Prostate gland (tissue), 2 donors: ENCODE measurements at regions not wholly inside any gene's neighbourhood (a gene's known extent, or its start where the extent isn't known, plus 50 kb on each side); places are given as distances from the start of the nearest gene placed in this dataset.

Experiments used
- DNase-seq: peaks from one replicate; pipeline ENCODE4 v3.0.0-alpha.2; 2019; ENCODE audit warnings: low spot score
- H3K27ac ChIP-seq, 2 donors: fragments of 200-600 bp; sonication (generic); 2 replicates each; pipeline ENCODE4 v1.5.1; 2017 to 2019
- H3K27me3 ChIP-seq: fragments of 200-600 bp; sonication (generic); replicated peaks from 2 replicates; pipeline ENCODE4 v1.5.1; 2019; ENCODE audit not compliant: insufficient read depth
- H3K36me3 ChIP-seq, 2 donors: fragments of 200-600 bp; sonication (generic); 1 replicate in 1 of 2; 2 replicates in 1 of 2; pipeline versions ENCODE4 v1.5.1 to v1.8.1; 2017 to 2019
- H3K4me1 ChIP-seq: fragments of 200-600 bp; sonication (generic); replicated peaks from 2 replicates; pipeline ENCODE4 v1.5.1; 2019
- H3K4me3 ChIP-seq, 2 donors: fragments of 200-600 bp; sonication (generic); 2 replicates each; pipeline ENCODE4 v1.5.1; 2017 to 2019
- H3K9me3 ChIP-seq: fragments of 200-600 bp; sonication (generic); 2 replicates; pipeline ENCODE4 v1.5.1; 2017
- POLR2A ChIP-seq: fragments of 450-650 bp; IDR thresholded peaks from one replicate; pipeline ENCODE4 v1.6.1; 2016; ENCODE audit warnings: antibody characterized with exemption, mild to moderate bottlenecking
- POLR2AphosphoS5 ChIP-seq: sonication (generic); formaldehyde crosslinking; IDR thresholded peaks from one replicate; pipeline ENCODE4 v1.6.1; 2017; ENCODE audit warnings: antibody characterized with exemption
- WGBS: methylation state at CpG from one replicate; pipeline ENCODE4 v1.1.5; 2018; 5-methylcytosine and 5-hydroxymethylcytosine counted together
- intact Hi-C: fragments of 100-400 bp; cut with DNase I; formaldehyde crosslinking; loops from one replicate; pipeline ENCODE4 v1.14.2; 2022
- TF ChIP-seq, protein P1 (sequence below), 4 experiments: fragments of 200-600 bp in 2 of 4; fragments of 450-650 bp in 2 of 4; sonication (generic) in 2 of 4; IDR thresholded peaks; 1 replicate in 3 of 4; 2 replicates in 1 of 4; pipeline ENCODE4 v1.5.1; 2016 to 2019; ENCODE audit warnings: antibody characterized with exemption in 4 of 4, mild to moderate bottlenecking in 2 of 4, moderate library complexity in 2 of 4

DNA sequence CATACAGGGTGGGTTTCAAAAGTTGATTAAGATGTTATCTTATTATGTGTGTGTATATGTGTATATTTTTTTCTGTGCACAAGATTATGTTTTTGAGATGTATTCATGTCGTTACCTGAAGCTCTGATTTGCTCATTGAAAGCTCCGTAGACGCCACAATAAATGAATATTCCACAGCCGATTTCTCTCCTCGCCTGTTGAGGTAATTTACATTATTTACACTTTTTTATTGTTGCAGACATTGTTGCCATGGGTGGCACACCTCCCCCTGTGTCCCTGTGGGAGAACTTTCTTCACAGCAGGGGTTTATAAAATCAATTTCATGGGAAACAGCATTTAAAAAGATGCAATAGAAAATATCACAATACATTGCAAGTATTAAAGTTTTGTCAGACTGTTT, 100.6 kb downstream of the GLI2 start:
- 85% methylated on average over 5 of the region's 5 CpGs for WGBS

DNA sequence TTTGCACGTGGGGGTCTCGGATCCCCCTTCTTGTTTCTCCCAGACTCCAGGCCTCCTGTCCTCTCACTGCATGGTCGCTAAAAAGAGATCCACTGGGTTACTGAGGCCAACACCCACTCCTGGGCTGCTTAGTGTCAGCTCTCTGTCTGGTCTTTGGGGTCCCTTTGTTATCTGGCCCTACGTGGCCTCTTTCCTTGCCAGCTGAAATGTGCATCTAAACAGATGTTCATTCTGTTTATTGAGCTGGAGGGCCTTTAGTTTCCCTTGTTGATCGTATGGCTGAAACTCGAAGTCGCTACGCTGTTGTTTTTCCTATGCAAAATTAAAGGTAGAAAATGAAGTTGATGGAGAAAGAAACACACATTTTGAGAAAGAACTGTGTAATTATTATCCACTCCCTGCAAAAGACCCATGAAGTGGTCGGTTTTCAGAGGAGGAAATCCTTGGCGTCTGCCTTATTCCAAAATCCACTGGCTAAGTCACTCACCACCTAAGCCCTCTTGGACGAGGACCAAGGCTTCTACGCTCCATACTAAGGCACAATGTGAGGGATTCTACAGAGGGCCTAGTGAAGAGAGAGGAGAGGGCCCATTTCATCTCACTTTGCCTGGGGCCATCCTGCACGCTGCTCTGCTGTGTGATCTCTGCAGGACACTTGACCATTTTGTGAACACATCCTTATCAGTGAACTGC, 105.3 kb downstream of the GLI2 start:
- H3K4me3 ChIP-seq, result no peak overlapping the region
- H3K36me3 ChIP-seq, result no peaks in the 10 kb centered on the region
- intact Hi-C loops, result no loop called here
- no peaks in the 10 kb centered on the region for H3K4me1 ChIP-seq
- WGBS, result 89% methylated on average over 13 of the region's 13 CpGs
- H3K27ac ChIP-seq, result no peak overlapping the region
- DNase-seq, result no peak
- no peaks in the 10 kb centered on the region for H3K27me3 ChIP-seq
- H3K9me3 ChIP-seq, result no peaks in the 10 kb centered on the region
- TF ChIP-seq POLR2AphosphoS5, result no peak
- no peak for TF ChIP-seq POLR2A
- TF ChIP-seq, protein P1, sequence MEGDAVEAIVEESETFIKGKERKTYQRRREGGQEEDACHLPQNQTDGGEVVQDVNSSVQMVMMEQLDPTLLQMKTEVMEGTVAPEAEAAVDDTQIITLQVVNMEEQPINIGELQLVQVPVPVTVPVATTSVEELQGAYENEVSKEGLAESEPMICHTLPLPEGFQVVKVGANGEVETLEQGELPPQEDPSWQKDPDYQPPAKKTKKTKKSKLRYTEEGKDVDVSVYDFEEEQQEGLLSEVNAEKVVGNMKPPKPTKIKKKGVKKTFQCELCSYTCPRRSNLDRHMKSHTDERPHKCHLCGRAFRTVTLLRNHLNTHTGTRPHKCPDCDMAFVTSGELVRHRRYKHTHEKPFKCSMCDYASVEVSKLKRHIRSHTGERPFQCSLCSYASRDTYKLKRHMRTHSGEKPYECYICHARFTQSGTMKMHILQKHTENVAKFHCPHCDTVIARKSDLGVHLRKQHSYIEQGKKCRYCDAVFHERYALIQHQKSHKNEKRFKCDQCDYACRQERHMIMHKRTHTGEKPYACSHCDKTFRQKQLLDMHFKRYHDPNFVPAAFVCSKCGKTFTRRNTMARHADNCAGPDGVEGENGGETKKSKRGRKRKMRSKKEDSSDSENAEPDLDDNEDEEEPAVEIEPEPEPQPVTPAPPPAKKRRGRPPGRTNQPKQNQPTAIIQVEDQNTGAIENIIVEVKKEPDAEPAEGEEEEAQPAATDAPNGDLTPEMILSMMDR (IDR thresholded peaks at IDR 0.05), result no peak

More for the DNA sequence above, 100.6 kb downstream of the GLI2 start:
- H3K27me3 ChIP-seq, result no peaks in the 10 kb centered on the region
- no peaks in the 10 kb centered on the region for H3K4me1 ChIP-seq
- H3K4me3 ChIP-seq, result no peak overlapping the region
- no peak for DNase-seq
- H3K36me3 ChIP-seq, result no peaks in the 10 kb centered on the region
- intact Hi-C loops, result no loop called here
- H3K9me3 ChIP-seq, result no peaks in the 10 kb centered on the region
- TF ChIP-seq, protein P1 (IDR thresholded peaks at IDR 0.05), result no peak
- TF ChIP-seq POLR2AphosphoS5 (no peak), POLR2A (no peak)
- H3K27ac ChIP-seq, result no peak overlapping the region

DNA sequence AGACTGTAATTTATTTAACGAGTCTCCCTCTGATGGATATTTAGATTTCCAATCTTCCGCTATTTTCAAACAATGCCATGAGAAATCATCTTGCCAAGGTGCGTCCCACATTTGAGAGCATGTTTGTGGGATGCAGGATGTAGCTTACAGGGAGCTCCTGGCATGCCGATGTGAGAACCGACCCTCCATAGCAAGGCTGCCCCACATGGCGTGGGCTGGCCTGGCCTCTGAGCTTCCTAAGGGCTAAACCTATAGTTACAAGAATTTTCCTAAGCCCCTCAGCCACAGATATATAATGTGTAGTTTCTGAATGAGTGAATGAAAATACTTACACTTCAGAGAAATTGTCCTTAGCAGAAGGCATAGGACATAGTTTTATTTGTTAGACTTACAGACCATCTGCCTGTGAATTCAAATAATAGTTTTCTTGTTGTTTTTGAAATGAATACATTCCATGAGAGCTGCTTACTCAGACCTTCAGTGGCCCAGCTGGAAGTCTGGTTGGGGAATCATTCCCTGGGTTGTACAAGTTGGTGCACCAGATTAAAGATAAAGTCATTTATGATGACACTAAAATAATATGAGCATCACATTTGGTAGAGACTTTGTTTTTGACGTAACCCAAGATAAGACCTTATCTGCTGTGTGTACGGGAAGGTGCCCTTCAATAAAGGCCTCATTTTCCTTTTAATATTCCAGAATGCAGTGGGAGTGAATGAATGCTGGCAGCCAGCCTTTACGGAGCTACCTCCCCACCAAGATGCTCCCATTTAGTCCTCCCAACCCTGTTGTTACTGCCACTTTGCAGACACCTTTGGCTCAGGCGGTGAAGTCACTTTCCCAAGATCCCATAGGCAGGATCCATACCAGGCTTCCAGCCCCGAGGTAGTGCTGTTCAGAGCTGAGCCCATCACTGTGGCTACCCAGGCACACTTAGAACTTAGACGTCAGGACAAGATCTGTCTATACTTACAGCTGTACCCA, 107.1 kb downstream of the GLI2 start:
- Histone ChIP-seq H3K4me3 (no peak overlapping the region), H3K4me1 (no peaks in the 10 kb centered on the region), H3K36me3 (no peaks in the 10 kb centered on the region), H3K27me3 (no peaks in the 10 kb centered on the region), H3K9me3 (no peaks in the 10 kb centered on the region), H3K27ac (no peak overlapping the region)
- TF ChIP-seq POLR2A, result no peak
- TF ChIP-seq, protein P1 (IDR thresholded peaks at IDR 0.05), result no peak
- TF ChIP-seq POLR2AphosphoS5, result no peak
- DNase-seq, result no peak
- intact Hi-C loops, result no loop called here
- 77% methylated on average over 12 of the region's 12 CpGs for WGBS

DNA sequence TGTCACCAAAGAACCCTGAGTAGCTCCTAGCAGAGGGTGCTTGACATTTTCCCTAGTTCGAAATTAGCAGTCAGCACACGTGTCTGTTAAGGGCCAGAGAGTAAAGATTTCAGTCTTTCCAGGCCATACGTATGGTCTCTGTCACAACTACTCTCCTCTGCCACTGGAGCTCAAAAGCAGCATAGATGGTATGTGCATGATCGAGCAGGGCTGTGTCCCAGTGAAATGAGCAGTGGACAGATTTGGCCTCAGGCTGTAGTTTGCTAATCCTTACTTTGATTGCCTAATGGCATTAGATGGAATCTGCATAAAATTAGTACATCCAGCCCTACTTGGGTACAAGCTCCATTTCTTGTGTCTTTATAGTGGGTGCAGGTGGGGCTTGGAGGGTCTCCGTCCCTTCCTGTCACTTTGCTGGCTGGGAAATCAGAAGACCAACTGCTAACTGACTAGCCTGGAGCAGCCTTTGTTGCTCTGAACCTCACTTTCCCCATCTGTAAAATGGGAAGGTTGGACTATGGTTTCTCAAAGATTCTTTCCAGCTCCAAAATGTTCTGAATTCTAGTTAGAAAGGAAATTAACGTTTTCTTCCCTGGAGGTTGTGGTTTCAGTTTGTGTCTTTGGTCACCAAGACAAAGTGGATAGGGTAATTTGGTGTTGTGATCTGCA, 108.5 kb downstream of the GLI2 start:
- no peak overlapping the region for H3K27ac ChIP-seq
- TF ChIP-seq POLR2AphosphoS5, result no peak
- no peak for TF ChIP-seq POLR2A
- TF ChIP-seq, protein P1 (IDR thresholded peaks at IDR 0.05), result no peak
- WGBS, result 84% methylated on average over 6 of the region's 6 CpGs

More for the DNA sequence above, 108.5 kb downstream of the GLI2 start:
- no peak for DNase-seq
- Histone ChIP-seq H3K4me1 (no peaks in the 10 kb centered on the region), H3K9me3 (no peaks in the 10 kb centered on the region), H3K27me3 (no peaks in the 10 kb centered on the region), H3K36me3 (no peaks in the 10 kb centered on the region), H3K4me3 (no peak overlapping the region)
- intact Hi-C loops, result no loop called here
